Islet precursor cell (in vitro differentiated cells): ENCODE measurements at regions not wholly inside any gene's neighbourhood (a gene's known extent, or its start where the extent isn't known, plus 50 kb on each side); places are given as distances from the start of the nearest gene placed in this dataset.
"Not testable (repeated sequence)": the region's sequence is repeated elsewhere in the genome, so short reads cannot be mapped to it uniquely, and the experiment has no call there.

ENCODE experiments used
- DNase-seq: peaks from one replicate; pipeline ENCODE4 v3.0.0-alpha.2; 2018

DNA sequence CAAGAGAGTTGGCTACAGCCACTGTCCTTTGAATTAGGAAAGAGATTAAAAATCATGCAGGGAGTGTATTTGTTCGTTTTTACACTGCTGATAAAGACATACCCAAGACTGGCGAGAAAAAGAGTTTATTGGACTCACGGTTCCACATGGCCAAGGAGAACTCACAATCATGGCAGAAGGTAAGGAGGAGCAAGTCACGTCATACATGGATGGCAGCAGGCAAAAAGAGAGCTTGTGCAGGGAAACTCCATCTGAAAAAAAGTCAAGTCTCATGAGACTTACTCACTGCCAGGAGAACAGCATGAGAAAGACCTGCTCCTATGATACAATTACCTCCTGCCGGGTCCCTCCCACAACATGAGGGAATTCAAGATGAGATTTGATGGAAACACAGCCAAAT is 1595.2 kb downstream of the KCNT2 start:
- no peak for DNase-seq

DNA sequence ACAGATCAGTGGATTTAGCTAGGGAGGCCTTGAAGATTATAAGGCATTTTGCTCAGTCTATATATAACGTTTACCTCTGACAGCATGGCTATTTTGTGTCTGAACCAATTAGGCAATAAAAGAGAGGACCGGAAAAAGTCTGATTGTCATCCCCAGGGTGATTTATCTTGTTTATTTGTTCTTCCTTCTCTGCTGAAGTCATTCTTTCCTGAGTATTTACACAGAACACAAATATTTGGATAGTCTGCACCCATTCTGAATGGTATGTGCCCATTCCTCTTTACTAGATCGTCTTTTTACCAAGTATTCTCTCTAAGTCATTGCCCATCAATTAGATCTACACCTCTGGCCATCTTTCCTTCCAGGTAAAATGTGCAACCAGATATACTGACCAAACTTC is 1602.9 kb downstream of the KCNT2 start:
- DNase-seq: no peak

DNA sequence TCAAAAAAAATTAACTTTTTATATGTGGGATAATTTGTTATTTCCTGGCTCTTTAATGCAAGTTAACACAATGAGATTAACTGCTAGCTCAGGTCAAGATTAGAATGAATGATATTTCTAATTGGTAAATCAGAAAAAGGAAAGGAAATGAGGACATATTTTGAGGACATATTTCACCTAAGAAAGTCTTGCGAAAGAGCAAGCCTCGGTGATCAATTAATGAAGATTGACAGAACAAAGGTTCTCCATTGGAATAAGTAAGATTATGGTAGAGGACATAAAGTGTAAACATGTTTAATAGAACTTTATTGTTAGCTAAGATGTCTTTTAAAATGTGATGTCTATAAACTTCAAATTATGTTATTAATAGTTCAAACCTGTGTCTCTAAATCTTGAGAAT is 1617.8 kb downstream of the KCNT2 start:
- no peak for DNase-seq

DNA sequence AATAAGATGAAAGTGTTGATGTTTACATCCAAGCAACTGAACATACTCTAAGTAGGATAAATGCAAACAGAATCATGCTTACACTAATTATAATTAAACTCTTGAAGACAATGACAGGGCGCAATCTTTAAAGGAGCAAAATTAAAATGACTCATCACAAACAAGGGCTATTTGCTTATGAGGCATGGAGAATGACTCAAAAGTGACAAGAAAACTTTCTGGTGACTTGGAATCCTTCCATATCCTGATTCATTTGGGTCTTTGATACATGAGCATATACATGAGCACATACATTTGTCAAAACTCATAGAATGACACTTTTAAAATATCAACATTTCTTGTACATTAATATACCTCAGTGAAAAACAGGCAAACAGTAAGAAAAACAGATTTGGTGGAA is 1632.3 kb downstream of the KCNT2 start:
- no peak for DNase-seq

DNA sequence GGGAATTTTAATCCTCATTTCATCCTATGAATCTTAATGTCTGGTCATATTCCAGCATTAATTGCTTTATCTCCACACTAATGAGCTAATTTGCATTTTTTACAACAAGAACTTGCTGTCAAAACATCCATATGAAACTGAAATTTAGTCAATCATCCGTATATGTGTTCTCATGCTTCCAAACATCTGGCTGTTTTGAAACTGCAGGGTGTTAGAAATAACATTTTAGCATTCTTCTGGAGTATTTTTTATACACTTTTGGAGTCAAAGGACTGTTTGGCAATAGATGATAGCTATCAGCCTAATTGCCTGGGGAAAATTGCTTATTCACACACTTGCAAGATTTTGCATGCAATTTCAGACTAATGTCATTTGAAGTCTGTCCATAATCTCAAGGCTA is 1639.3 kb downstream of the KCNT2 start:
- no peak for DNase-seq

DNA sequence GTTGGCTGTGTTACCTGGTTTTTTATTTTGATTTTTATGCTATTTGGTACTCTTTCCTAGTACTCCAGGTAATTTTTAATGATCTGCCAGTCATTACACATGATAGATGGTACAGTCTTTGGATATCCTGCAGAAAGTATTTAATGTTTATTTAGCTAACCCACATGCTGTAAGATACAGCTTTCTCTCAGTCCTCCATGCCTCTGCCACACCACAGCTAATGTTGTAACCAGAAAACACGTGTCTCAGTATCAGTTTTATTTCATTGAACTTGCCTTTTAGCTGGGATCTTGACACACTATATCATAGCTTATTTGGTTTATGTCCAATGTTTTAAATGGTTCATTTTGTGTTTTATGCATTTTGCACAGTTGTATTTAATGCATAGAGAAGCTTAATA is 1648.4 kb downstream of the KCNT2 start:
- DNase-seq: no peak

DNA sequence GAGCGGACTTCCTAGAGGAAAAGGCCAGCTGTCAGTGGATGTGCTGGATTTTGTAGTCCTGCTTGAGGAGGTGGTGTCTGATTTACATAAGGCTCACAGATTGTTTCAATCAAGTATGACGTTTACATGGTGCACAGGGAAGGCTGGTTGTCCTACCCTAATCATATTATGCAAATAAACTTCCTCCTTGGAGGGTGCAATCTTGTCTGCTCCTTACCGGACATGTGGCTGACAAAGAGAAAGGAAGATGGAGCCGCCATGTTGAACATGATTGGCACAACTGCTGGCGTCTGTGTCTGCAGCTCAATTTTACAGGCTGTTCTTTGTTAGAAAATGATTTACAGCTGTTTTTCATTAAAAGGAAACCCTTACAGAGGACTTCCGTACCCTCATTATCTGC is 1656.1 kb downstream of the KCNT2 start:
- DNase-seq: no peak

DNA sequence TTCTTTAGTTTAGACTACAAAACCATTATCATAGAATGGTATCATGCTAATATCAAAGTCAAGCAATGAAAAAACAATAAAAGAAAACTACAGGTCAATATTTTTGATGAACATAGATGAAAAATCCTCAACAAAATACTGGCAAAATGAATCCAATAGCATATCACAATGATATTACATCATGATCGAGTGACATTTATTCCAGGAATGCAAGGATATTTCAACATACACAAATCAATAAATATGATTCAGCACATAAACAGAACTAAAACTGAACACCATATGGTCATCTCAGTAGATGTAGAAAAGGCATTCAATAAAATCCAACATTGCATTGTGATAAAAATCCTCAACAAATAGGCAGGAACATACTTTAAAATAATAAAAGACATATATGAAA is 1657.7 kb downstream of the KCNT2 start:
- DNase-seq: no peak

DNA sequence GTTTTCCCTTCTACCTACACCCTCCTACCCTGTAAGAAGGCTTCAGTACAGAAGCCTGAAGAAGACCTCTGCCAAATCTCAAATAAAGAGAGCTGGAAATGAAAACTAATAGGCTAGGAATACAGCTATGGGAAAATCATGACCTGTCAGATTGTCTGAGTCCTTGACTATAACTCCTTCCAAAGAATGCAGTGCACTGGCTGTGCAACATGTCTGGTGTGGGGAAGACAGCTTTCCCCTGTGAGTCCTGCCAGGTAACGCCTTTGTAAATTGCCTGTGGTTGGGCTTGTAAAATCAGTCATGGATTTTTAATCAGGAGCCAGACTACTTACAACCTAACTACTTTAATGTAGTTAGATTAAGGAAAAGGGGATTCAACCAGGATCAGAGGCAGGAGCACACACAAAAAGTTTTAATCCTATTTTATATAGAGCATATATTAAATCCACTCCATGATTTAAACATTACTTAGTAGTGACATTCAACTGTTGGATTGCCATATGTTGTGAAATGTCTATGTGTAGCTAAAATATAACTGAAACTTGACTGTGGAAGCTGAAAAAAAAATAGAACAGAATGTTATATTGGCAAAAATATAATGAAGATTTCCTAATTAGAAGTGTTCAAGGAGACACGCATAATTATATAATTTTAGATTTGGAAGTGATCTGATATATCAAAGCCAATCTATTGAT is 1667.8 kb downstream of the KCNT2 start:
- no peak for DNase-seq

DNA sequence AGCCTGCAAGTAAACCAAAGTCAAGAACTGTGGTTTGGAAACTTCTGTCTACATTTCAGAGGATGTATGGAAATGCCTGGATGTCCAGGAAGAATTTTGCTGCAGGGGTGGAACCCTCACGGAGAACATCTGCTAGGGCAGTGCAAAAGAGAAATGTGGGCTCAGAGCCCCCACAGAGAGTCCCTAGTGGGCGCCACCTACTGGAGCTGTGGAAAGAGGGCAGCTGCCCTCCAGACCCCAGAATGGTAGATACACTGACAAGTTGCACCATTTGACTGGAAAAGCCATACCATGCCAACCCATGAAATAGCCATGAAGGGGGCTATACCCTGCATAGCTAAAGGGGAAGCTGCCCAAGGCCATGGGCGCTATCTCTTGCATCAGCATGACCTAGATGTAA is 1672.4 kb downstream of the KCNT2 start:
- DNase-seq: no peak

DNA sequence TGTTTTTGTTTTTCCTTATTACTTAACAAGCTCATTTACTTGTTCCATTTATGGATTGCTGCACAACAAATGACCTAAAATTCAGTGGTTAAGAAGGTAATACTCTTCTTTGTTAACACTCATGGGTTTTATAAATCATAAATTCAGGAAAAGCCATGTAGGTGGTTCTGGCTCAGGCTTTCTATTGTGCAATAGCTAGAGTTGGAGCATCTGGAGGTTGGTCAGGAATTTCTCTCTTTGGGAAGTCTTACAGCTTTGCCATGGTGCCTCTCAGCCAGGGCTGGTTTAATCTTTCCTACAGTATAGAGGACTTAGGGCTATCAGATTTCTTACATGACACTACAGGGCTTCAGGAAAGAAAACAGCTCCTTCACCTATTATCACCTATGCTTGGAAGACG is 1677.1 kb downstream of the KCNT2 start:
- no peak for DNase-seq

DNA sequence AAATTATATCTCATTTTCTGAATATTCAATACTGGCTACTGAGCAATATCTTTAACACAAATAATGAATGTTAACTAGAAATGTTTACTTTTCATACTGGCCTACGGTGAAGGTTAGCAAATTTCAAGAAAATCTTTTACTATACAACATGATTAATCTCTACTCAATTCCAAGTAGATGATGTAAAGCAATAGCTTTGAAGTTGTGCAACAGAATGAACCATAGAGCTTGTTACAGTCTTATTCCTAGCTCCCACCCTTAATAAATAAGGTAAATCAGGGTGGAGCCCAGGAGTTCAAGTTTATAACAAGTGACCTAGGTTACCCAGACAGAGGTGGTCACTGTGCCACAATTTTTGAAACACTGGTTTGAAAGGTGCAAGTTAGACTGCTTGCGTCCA is 1678.1 kb downstream of the KCNT2 start:
- DNase-seq: no peak

DNA sequence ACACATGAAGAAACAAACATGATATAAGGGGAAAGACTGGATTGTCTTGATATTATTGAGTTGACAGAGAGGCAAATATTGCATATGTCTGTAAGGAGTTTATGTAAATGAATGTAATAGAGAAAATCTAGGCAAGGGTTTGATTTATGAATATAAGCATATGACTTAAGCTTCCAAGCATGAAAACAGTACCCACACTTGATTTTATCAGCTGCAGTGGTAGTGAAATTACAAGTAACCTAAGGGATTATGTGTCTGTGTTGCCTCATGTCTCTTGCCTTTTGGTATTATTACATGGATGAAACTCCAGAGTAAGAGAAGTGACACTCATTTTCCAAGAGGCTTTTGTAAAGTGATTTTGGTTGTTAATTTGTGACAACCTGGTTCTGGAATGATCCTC is 1678.9 kb downstream of the KCNT2 start:
- DNase-seq: no peak

DNA sequence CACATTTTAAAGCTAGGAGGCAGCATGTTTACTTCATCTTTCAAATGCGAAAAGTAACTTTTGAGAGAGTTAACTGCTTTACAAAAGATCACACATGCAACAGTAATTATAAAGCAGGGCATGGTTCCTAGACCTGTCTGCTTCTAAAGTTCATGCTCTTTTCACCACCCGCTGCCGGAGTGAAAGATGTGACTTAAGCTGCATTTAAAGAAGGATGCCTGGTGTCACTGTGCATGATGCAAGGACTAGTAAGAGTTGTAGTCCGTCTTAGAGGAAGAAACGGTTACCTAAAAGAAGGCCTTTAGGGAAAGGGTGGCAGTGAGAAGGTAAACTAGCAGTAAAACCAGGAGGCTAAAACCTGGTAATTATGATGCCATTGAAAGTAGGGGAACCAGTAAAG is 1689.1 kb downstream of the KCNT2 start:
- DNase-seq: no peak

DNA sequence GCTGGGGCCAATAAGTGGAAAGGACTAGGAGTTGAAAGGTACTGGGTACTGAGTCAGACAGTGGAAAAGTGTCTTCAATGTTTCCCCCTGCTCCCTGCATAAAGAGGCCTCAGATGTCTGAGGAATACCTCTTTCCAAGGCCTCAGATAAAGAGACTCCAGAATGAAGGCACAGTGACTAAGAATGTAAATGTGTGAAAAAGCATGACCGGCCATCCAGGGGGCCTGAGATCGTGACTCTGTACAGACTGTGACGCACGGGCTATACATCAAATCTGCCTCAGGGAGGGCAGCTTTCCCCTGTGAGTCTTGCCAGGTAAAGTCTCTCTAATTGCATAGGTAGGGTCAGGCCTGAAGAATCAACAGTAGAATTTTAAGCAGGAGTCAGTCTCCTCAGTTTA is 1690.5 kb downstream of the KCNT2 start:
- peak; percentile 62 for DNase-seq

DNA sequence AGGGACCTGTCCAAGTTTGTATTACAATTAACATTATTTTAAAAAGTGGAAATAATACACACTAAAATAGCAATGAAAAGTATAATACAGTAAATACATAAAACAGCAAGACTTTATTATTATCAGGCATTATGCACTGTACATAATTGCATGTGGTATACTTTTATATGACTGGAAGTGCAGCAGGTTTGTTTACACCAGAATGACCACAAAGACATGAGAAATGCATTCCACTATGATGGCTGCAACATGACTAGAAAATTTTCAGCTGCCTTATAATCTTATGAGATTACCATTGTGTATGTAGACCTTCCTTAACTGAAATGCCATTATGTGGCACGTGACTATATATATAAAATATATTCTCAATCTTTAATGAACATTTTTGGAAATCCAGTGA is 1699.6 kb downstream of the KCNT2 start:
- DNase-seq: no peak

DNA sequence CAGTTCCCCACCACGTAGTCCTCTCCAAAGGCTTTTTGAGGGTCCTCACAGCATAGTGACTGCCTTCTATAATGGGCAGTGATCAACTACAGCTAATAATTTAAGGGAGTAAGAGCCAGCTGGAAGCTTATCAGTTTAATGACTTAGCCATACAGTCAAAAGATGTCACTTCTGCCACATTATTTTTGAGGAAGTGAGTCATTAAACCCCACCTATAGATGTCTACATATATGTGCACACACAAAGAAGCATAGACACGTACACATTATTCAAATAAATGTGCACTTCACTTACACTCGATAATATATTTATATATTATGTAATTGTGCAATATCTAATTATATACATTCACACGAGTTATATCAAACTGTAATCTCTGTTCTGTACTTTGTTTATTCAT is 1704.7 kb downstream of the KCNT2 start:
- no peak for DNase-seq

DNA sequence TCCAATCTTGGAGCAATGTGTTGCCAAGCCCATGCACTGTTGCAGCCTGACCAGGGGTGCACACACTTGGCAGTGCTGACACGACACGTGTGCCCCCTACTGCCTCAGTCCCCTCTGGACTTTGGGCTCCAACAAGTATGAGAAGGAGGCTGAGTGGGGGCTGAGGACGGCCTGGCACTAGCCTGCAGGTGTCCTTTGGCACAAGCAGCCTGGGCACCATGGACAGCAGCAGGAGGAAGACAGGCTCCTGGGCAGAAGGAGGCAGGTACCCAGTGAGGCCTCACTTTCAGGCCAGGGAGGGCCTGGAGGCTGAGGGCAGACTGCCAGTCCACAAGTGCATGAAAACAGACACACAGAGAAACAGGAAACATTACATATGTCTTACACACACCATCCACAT is 1702.9 kb upstream of the B3GALT2 start:
- no peak for DNase-seq

DNA sequence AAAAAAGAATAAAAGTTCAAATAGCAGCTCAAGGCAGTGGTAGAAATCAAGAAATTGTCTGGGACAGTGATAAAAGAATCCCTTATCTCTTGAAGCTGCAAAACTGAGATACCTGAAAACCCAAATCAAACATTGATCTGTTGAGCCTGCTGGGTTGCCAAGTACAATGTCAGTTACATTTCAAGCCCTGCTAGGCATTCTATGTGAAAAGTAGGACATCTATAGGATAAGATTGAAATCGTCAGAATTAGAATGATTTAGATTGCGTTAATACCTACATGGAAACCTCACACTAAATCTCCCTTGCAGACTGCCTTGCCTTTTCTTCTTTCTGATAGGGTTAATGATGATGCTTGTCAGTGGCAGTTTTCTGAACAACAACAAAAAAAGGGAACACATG is 1684.4 kb upstream of the B3GALT2 start:
- no peak for DNase-seq

DNA sequence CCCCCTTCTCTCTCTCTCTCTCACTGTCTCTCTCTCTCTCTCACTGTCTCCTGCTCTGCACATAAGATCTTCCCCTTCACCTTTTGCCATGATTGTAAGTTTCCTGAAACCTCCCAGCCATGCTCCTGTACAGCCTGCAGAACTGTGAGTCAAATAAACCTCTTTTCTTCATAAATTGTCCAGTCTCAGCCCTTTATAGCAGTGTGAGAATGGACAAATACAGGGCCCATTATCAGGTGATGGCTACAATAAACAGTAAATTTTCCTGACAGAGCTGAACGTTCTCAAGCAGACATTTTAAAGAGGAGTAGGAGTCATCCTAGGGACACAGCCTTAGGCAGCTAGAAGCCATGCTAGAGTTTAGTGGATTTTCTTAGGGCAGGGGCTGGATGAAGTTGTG is 1679.7 kb upstream of the B3GALT2 start:
- no peak for DNase-seq

DNA sequence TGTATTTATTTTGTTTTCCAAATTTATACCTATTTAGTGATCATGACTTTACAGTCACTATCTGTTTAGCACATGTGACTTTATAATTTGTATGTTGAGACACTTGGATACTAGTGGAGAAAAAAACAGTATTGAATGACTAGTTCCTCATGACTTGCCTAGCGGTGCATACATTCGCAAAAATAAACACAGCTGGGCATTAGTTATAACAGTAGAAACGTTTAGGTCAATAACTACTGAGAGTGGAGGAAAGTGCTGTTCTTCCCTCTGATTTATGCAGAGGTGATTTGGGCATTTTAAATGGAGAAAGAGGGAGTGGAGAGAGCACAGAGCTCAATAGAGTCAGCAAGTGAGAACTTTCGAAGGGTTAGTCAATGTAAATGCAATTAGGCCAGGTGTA is 1679.0 kb upstream of the B3GALT2 start:
- no peak for DNase-seq

DNA sequence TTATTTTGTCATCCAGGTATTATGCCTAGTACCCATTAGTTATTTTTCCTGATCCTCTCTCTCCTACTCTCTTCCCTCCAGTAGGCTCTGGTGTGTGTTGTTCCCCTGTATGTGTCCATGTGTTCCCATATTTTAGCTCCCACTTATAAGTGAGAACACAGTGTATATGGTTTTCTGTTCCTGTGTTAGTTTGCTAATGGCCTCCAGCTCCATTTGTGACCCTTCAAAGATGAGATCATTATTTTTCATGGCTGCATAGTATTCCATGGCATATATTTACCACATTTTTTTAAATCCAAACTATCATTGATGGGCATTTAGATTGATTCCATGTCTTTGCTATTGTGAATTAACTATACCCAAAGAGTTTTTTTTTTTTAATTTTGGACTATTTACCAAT is 1675.7 kb upstream of the B3GALT2 start:
- DNase-seq: no peak

DNA sequence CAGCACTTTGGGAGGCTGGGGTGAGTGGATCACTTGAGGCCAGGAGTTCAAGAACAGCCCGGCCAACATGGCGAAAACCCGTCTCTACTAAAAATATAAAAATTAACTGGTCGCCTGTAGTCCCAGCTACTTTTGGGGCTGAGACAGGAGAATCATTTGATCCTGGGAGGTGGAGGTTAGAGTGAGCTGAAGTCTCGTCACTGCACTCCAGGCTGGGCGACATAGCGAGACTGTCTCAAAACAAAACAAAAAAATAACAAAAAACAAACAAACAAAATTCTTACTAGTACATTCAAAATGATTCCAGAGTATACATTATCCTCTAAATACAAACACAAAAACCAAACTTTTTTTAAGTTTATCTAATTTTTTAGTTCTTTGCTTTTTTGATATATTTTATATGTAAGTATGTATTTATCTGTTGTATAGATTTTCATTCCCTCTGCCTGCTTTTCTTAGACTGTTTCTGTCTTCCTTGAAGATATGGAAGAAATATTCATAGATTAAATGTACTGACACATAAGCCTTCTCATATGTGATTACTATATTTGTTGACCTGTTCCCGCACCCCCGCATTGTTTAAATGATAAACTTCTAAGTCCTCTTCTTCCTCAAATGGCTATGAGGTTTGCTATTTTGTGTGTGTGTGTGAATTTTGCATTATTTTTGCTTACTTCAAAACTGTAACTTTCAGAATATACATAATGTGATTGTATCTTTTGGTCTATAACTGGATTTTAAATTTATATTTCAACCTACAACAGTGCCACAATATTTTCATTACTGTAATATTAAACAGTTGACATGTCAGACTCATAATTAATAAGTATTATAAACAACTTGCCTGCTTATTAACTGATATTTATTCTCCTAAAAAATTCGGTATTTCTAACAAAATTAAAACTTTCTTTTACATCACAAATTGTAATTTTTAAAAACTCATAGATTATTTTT is 1674.1 kb upstream of the B3GALT2 start:
- DNase-seq: no peak

DNA sequence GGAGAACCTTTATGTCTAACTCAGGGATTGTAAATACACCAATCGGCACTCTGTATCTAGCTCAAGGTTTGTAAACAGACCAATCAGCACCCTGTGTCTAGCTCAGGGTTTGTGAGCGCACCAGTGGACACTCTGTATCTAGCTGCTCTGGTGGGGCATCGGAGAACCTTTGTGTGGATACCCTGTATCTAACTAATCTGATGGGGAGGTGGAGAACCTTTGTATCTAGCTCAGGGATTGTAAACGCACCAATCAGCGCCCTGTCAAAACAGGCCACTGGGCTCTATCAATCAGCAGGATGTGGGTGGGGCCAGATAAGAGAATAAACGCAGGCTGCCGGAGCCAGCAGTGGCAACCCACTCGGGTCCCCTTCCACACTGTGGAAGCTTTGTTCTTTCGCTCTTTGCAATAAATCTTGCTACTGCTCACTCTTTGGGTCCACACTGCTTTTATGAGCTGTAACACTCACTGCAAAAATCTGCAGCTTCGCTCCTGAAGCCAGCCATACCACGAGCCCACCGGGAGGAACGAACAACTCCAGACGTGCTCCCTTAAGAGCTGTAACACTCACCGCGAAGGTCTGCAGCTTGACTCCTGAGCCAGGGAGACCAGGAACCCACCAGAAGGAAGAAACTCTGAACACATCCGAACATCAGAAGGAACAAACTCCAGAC is 1673.2 kb upstream of the B3GALT2 start:
- not testable (repeated sequence) for DNase-seq
